ENCODE measurements at regions not wholly inside any gene's neighbourhood (a gene's known extent, or its start where the extent isn't known, plus 50 kb on each side); places are given as distances from the start of the nearest gene placed in this dataset.

GRCh38 chr11:112841729-112842128, 119.5 kb upstream of the NCAM1 start:
- no peaks in the 10 kb centered on the region for H3K4me1 Mint-ChIP-seq
- no peak for TF ChIP-seq CTCF (IDR thresholded peaks at IDR 0.05)
- no peak overlapping the region for H3K4me3 Mint-ChIP-seq
- Histone ChIP-seq H3K27me3 (ENCODE audit: control insufficient read depth in 2 of 2, insufficient read depth in 2 of 2, low read length in 2 of 2) (no peaks in the 10 kb centered on the region), H2AFZ (ENCODE audit: insufficient read depth, low read depth, low read length, poor library complexity, severe bottlenecking) (no peak overlapping the region), H3K9ac (ENCODE audit: insufficient read depth, low read length, poor library complexity, severe bottlenecking) (no peak overlapping the region), H3K27ac (ENCODE audit: low read depth in 1 of 2, low read length in 2 of 2) (no peak overlapping the region), H3K4me3 (replicated peaks in 1 of 3; ENCODE audit: low read depth in 2 of 3, low read length in 3 of 3) (no peak overlapping the region), H4K20me1 (ENCODE audit: insufficient read depth, low read length) (no peaks in the 10 kb centered on the region), H3K79me2 (ENCODE audit: insufficient read depth, low read length) (no peaks in the 10 kb centered on the region), H3K9me3 (replicated peaks in 1 of 2; ENCODE audit: control insufficient read depth in 1 of 2, insufficient read depth in 1 of 2, low read length in 2 of 2) (no peaks in the 10 kb centered on the region), H3K36me3 (replicated peaks in 1 of 2; ENCODE audit: control insufficient read depth in 1 of 2, insufficient read depth in 2 of 2, low read length in 2 of 2) (no peaks in the 10 kb centered on the region), H3K4me1 (ENCODE audit: control insufficient read depth in 1 of 2, insufficient read depth in 2 of 2, low read length in 2 of 2) (no peaks in the 10 kb centered on the region), H3K4me2 (replicated peaks; ENCODE audit: extremely low read depth, low read length, poor library complexity, severe bottlenecking) (no peak overlapping the region)
- intact Hi-C loops (cut with micrococcal nuclease): no loop called here
- H3K36me3 Mint-ChIP-seq: no peaks in the 10 kb centered on the region
- DNase-seq: no peak
- H3K27ac Mint-ChIP-seq: no peak overlapping the region
- peaks cover 2 to 5% (median 3%) of the 10 kb centered on the region in 3 donors for H3K27me3 Mint-ChIP-seq (ENCODE audit: low read depth in 3 of 3)
- peaks cover 0 to 3% (median 0%) of the 10 kb centered on the region in 7 donors for H3K9me3 Mint-ChIP-seq
- 80% methylated on average over 1 of the region's 3 CpGs for WGBS (ENCODE audit: insufficient coverage)

- H3K9me3 Mint-ChIP-seq: peaks cover 0 to 3% (median 0%) of the 10 kb centered on the region in 7 donors
Observed at GRCh38 chr11:112842151-112842550, 119.1 kb upstream of the NCAM1 start.

More at GRCh38 chr11:112842151-112842550, 119.1 kb upstream of the NCAM1 start:
- Histone ChIP-seq H3K4me2 (replicated peaks; ENCODE audit: extremely low read depth, low read length, poor library complexity, severe bottlenecking) (no peak overlapping the region), H3K27ac (ENCODE audit: low read depth in 1 of 2, low read length in 2 of 2) (no peak overlapping the region), H3K9me3 (replicated peaks in 1 of 2; ENCODE audit: control insufficient read depth in 1 of 2, insufficient read depth in 1 of 2, low read length in 2 of 2) (no peaks in the 10 kb centered on the region), H3K79me2 (ENCODE audit: insufficient read depth, low read length) (no peaks in the 10 kb centered on the region), H3K4me3 (replicated peaks in 1 of 3; ENCODE audit: low read depth in 2 of 3, low read length in 3 of 3) (no peak overlapping the region), H3K36me3 (replicated peaks in 1 of 2; ENCODE audit: control insufficient read depth in 1 of 2, insufficient read depth in 2 of 2, low read length in 2 of 2) (no peaks in the 10 kb centered on the region), H4K20me1 (ENCODE audit: insufficient read depth, low read length) (no peaks in the 10 kb centered on the region), H3K4me1 (ENCODE audit: control insufficient read depth in 1 of 2, insufficient read depth in 2 of 2, low read length in 2 of 2) (no peaks in the 10 kb centered on the region), H2AFZ (ENCODE audit: insufficient read depth, low read depth, low read length, poor library complexity, severe bottlenecking) (no peak overlapping the region), H3K27me3 (ENCODE audit: control insufficient read depth in 2 of 2, insufficient read depth in 2 of 2, low read length in 2 of 2) (no peaks in the 10 kb centered on the region), H3K9ac (ENCODE audit: insufficient read depth, low read length, poor library complexity, severe bottlenecking) (no peak overlapping the region)
- no peak for TF ChIP-seq CTCF (IDR thresholded peaks at IDR 0.05)
- DNase-seq: no peak
- intact Hi-C loops (cut with micrococcal nuclease): no loop called here
- 96% methylated on average over 4 of the region's 4 CpGs for WGBS (ENCODE audit: insufficient coverage)
- Mint-ChIP-seq H3K36me3 (no peaks in the 10 kb centered on the region), H3K4me1 (no peaks in the 10 kb centered on the region), H3K27me3 (ENCODE audit: low read depth in 3 of 3) (peaks cover 2 to 5% (median 3%) of the 10 kb centered on the region in 3 donors), H3K27ac (no peak overlapping the region), H3K4me3 (no peak overlapping the region)
